ENCODE measurements at regions not wholly inside any gene's neighbourhood (a gene's known extent, or its start where the extent isn't known, plus 50 kb on each side); places are given as distances from the start of the nearest gene placed in this dataset.
"Not testable (repeated sequence)": the region's sequence is repeated elsewhere in the genome, so short reads cannot be mapped to it uniquely, and the experiment has no call there.

GRCh38 chr6:126807876-126808275 lies 310.6 kb upstream of the RSPO3 start:
- no peak for DNase-seq

GRCh38 chr6:126811321-126811720 lies 307.1 kb upstream of the RSPO3 start:
- no peak for DNase-seq

- DNase-seq, result no peak
Measured at GRCh38 chr6:126812010-126812409, 306.5 kb upstream of the RSPO3 start.

GRCh38 chr6:126812651-126813050 lies 305.8 kb upstream of the RSPO3 start:
- DNase-seq, result no peak

GRCh38 chr6:126820634-126821033 lies 297.8 kb upstream of the RSPO3 start:
- no peak for DNase-seq

GRCh38 chr6:126821706-126822105 lies 296.8 kb upstream of the RSPO3 start:
- DNase-seq, result no peak

- no peak for DNase-seq
Measured at GRCh38 chr6:126824226-126824625, 294.2 kb upstream of the RSPO3 start.

- no peak for DNase-seq
Measured at GRCh38 chr6:126824815-126825214, 293.7 kb upstream of the RSPO3 start.

GRCh38 chr6:126826166-126826714 lies 292.2 kb upstream of the RSPO3 start:
- no peak for DNase-seq

- DNase-seq, result no peak
Measured at GRCh38 chr6:126831461-126831860, 287.0 kb upstream of the RSPO3 start.

GRCh38 chr6:126842769-126843168 lies 275.7 kb upstream of the RSPO3 start:
- DNase-seq, result no peak

- DNase-seq, result no peak
Measured at GRCh38 chr6:126848119-126848518, 270.4 kb upstream of the RSPO3 start.

GRCh38 chr6:126867641-126868040 lies 250.8 kb upstream of the RSPO3 start:
- DNase-seq, result no peak

- DNase-seq, result no peak
Measured at GRCh38 chr6:126873351-126873750, 245.1 kb upstream of the RSPO3 start.

- DNase-seq, result no peak
Measured at GRCh38 chr6:126873791-126874190, 244.7 kb upstream of the RSPO3 start.

GRCh38 chr6:126876446-126876845 lies 242.0 kb upstream of the RSPO3 start:
- DNase-seq, result no peak

- DNase-seq, result no peak
Measured at GRCh38 chr6:126880964-126881363, 237.5 kb upstream of the RSPO3 start.

- no peak for DNase-seq
Measured at GRCh38 chr6:126886106-126886505, 232.4 kb upstream of the RSPO3 start.

- DNase-seq, result no peak
Measured at GRCh38 chr6:126888727-126889725, 229.4 kb upstream of the RSPO3 start.

- peak in 1 of 56 donors; percentile 0 for DNase-seq
Measured at GRCh38 chr6:126890055-126890454, 228.4 kb upstream of the RSPO3 start.

- no peak for DNase-seq
Measured at GRCh38 chr6:126891158-126891557, 227.3 kb upstream of the RSPO3 start.

GRCh38 chr6:126892869-126893268 lies 225.6 kb upstream of the RSPO3 start:
- DNase-seq, result not testable (repeated sequence)

GRCh38 chr6:126897758-126898157 lies 220.7 kb upstream of the RSPO3 start:
- no peak for DNase-seq
